ENCODE measurements at regions not wholly inside any gene's neighbourhood (a gene's known extent, or its start where the extent isn't known, plus 50 kb on each side); places are given as distances from the start of the nearest gene placed in this dataset.

- DNase-seq = no peak
- no peaks in the 10 kb centered on the region for H3K9me3 ChIP-seq
- no peak for TF ChIP-seq CTCF (IDR thresholded peaks at IDR 0.05)
- no peak for ATAC-seq
- intact Hi-C loops (cut with DNase I, micrococcal nuclease) = no loop called here
- no peaks in the 10 kb centered on the region for H3K36me3 ChIP-seq (ENCODE audit: low read depth)
- H3K4me1 ChIP-seq (ENCODE audit: low read depth) = no peaks in the 10 kb centered on the region
- H3K4me3 ChIP-seq = no peak overlapping the region
These were observed 1376.7 kb downstream of the PCDH19 start for GRCh38 chrX:99033226-99033901.

GRCh38 chrX:99010957-99011356 is 1399.1 kb downstream of the PCDH19 start:
- Histone ChIP-seq H3K4me1 (ENCODE audit: low read depth) (no peaks in the 10 kb centered on the region), H3K36me3 (ENCODE audit: low read depth) (no peaks in the 10 kb centered on the region), H3K4me3 (no peak overlapping the region), H3K9me3 (no peaks in the 10 kb centered on the region)
- intact Hi-C loops (cut with DNase I, micrococcal nuclease) = no loop called here
- ATAC-seq = no peak
- no peak for DNase-seq
- no peak for TF ChIP-seq CTCF (IDR thresholded peaks at IDR 0.05)

- Histone ChIP-seq H3K4me1 (ENCODE audit: low read depth) (no peaks in the 10 kb centered on the region), H3K9me3 (no peaks in the 10 kb centered on the region), H3K4me3 (no peak overlapping the region), H3K36me3 (ENCODE audit: low read depth) (no peaks in the 10 kb centered on the region)
- ATAC-seq = no peak
- DNase-seq = no peak
- intact Hi-C loops (cut with DNase I, micrococcal nuclease) = no loop called here
- no peak for TF ChIP-seq CTCF (IDR thresholded peaks at IDR 0.05)
These were observed 1408.8 kb downstream of the PCDH19 start for GRCh38 chrX:99001286-99001685.

GRCh38 chrX:98962996-98963395 is 1447.1 kb downstream of the PCDH19 start:
- no peak overlapping the region for H3K4me3 ChIP-seq
- no peaks in the 10 kb centered on the region for H3K9me3 ChIP-seq
- TF ChIP-seq CTCF (IDR thresholded peaks at IDR 0.05) = no peak
- no peak for DNase-seq
- ATAC-seq = no peak
- H3K36me3 ChIP-seq (ENCODE audit: low read depth) = no peaks in the 10 kb centered on the region
- no peaks in the 10 kb centered on the region for H3K4me1 ChIP-seq (ENCODE audit: low read depth)
- intact Hi-C loops (cut with DNase I, micrococcal nuclease) = no loop called here

- intact Hi-C loops (cut with DNase I, micrococcal nuclease) = no loop called here
- DNase-seq (no peak), ATAC-seq (no peak)
- Histone ChIP-seq H3K9me3 (peaks cover 3% of the 10 kb centered on the region), H3K36me3 (ENCODE audit: low read depth) (no peaks in the 10 kb centered on the region), H3K4me1 (ENCODE audit: low read depth) (no peaks in the 10 kb centered on the region), H3K4me3 (no peak overlapping the region)
- no peak for TF ChIP-seq CTCF (IDR thresholded peaks at IDR 0.05)
These were observed 1454.1 kb downstream of the PCDH19 start for GRCh38 chrX:98956014-98956413.

GRCh38 chrX:98939456-98939855 is 1470.6 kb downstream of the PCDH19 start:
- Histone ChIP-seq H3K9me3 (no peaks in the 10 kb centered on the region), H3K4me3 (no peak overlapping the region), H3K4me1 (ENCODE audit: low read depth) (no peaks in the 10 kb centered on the region), H3K36me3 (ENCODE audit: low read depth) (no peaks in the 10 kb centered on the region)
- DNase-seq (no peak), ATAC-seq (no peak)
- TF ChIP-seq CTCF (IDR thresholded peaks at IDR 0.05) = no peak
- intact Hi-C loops (cut with DNase I, micrococcal nuclease) = no loop called here
